ENCODE measurements at regions not wholly inside any gene's neighbourhood (a gene's known extent, or its start where the extent isn't known, plus 50 kb on each side); places are given as distances from the start of the nearest gene placed in this dataset.

- no peak for DNase-seq (ENCODE audit: low read depth)
These were observed 101.4 kb upstream of the SMIM23 start for GRCh38 chr5:171684169-171684568.

- no peak for DNase-seq (ENCODE audit: low read depth)
These were observed 96.7 kb upstream of the SMIM23 start for GRCh38 chr5:171688696-171689495.

GRCh38 chr5:171689853-171690417 lies 95.7 kb upstream of the SMIM23 start:
- no peak for DNase-seq (ENCODE audit: low read depth)

- no peak for DNase-seq (ENCODE audit: low read depth)
These were observed 93.5 kb upstream of the SMIM23 start for GRCh38 chr5:171692107-171692506.

GRCh38 chr5:171692936-171693335 lies 92.7 kb upstream of the SMIM23 start:
- no peak for DNase-seq (ENCODE audit: low read depth)

- no peak for DNase-seq (ENCODE audit: low read depth)
These were observed 92.2 kb upstream of the SMIM23 start for GRCh38 chr5:171693412-171693811.

GRCh38 chr5:171695804-171696203 lies 89.8 kb upstream of the SMIM23 start:
- no peak for DNase-seq (ENCODE audit: low read depth)

GRCh38 chr5:171697221-171698102 lies 88.2 kb upstream of the SMIM23 start:
- no peak for DNase-seq (ENCODE audit: low read depth)

GRCh38 chr5:171700318-171700912 lies 85.2 kb upstream of the SMIM23 start:
- no peak for DNase-seq (ENCODE audit: low read depth)

- no peak for DNase-seq (ENCODE audit: low read depth)
These were observed 84.5 kb upstream of the SMIM23 start for GRCh38 chr5:171701100-171701541.

- DNase-seq (ENCODE audit: low read depth) = no peak
These were observed 83.4 kb upstream of the SMIM23 start for GRCh38 chr5:171702135-171702770.

- DNase-seq (ENCODE audit: low read depth) = no peak
These were observed 82.5 kb upstream of the SMIM23 start for GRCh38 chr5:171703146-171703545.

GRCh38 chr5:171705036-171705435 lies 80.6 kb upstream of the SMIM23 start:
- no peak for DNase-seq (ENCODE audit: low read depth)

GRCh38 chr5:171705830-171706468 lies 79.7 kb upstream of the SMIM23 start:
- no peak for DNase-seq (ENCODE audit: low read depth)

- no peak for DNase-seq (ENCODE audit: low read depth)
These were observed 78.7 kb upstream of the SMIM23 start for GRCh38 chr5:171706736-171707441.

- DNase-seq (ENCODE audit: low read depth) = no peak
These were observed 78.2 kb upstream of the SMIM23 start for GRCh38 chr5:171707442-171707792.

- no peak for DNase-seq (ENCODE audit: low read depth)
These were observed 75.7 kb upstream of the SMIM23 start for GRCh38 chr5:171709930-171710329.

- no peak for DNase-seq (ENCODE audit: low read depth)
These were observed 75.1 kb upstream of the SMIM23 start for GRCh38 chr5:171710451-171711024.

GRCh38 chr5:171711571-171711970 lies 74.0 kb upstream of the SMIM23 start:
- no peak for DNase-seq (ENCODE audit: low read depth)

GRCh38 chr5:171712616-171713015 lies 73.0 kb upstream of the SMIM23 start:
- no peak for DNase-seq (ENCODE audit: low read depth)

All from ELR (cell line).